Body of pancreas (tissue), 4 donors: ENCODE measurements at regions not wholly inside any gene's neighbourhood (a gene's known extent, or its start where the extent isn't known, plus 50 kb on each side); places are given as distances from the start of the nearest gene placed in this dataset.

Experiments used
- ATAC-seq: fragments of 150-250 bp; one replicate; pipeline ENCODE4 v1.9.1; 2016
- DNase-seq, 4 donors: peaks; one replicate each; pipeline ENCODE4 v3.0.0-alpha.2; 2019
- H3K27ac ChIP-seq, 4 donors: fragments of 200-600 bp; sonication (generic); 1 replicate in 3 of 4; 2 replicates in 1 of 4; pipeline versions ENCODE4 v1.5.1 to v1.6.1; 2016 to 2019; ENCODE audit warnings: mild to moderate bottlenecking in 1 of 4, mixed read lengths in 1 of 4, moderate library complexity in 1 of 4
- H3K27me3 ChIP-seq, 2 donors: fragments of 200-600 bp; sonication (generic); one replicate each; pipeline ENCODE4 v1.6.0; 2016; ENCODE audit warnings: mild to moderate bottlenecking in 1 of 2
- H3K36me3 ChIP-seq, 2 donors: fragments of 200-600 bp; sonication (generic); replicated peaks in 1 of 2; 2 replicates each; pipeline ENCODE4 v1.5.1; 2016; ENCODE audit warnings: low read depth in 2 of 2; ENCODE audit not compliant: insufficient read depth in 1 of 2
- H3K4me1 ChIP-seq: fragments of 200-600 bp; sonication (generic); one replicate; pipeline ENCODE4 v1.6.0; 2016
- H3K4me3 ChIP-seq, 2 donors: fragments of 200-600 bp; sonication (generic); 1 replicate in 1 of 2; 2 replicates in 1 of 2; pipeline ENCODE4 v1.5.1; 2016 to 2019
- H3K9me3 ChIP-seq, 3 donors: fragments of 200-600 bp; sonication (generic); 1 replicate in 2 of 3; 2 replicates in 1 of 3; pipeline ENCODE4 v1.5.1; 2016
- POLR2A ChIP-seq, 3 donors: fragments of 450-650 bp; IDR thresholded peaks; one replicate each; pipeline ENCODE4 v1.6.1; 2016; ENCODE audit warnings: antibody characterized with exemption in 3 of 3, mild to moderate bottlenecking in 2 of 3
- WGBS, 2 donors: methylation state at CpG; one replicate each; pipeline ENCODE4 v1.1.5; 2017; 5-methylcytosine and 5-hydroxymethylcytosine counted together
- intact Hi-C: fragments of 100-400 bp; cut with DNase I; formaldehyde crosslinking; loops from one replicate; pipeline ENCODE4 v1.15.1; 2023
- TF ChIP-seq, protein P1 (sequence below), 7 experiments: fragments of 450-650 bp in 4 of 7; fragments of 200-600 bp in 3 of 7; sonication (generic) in 3 of 7; IDR thresholded peaks; one replicate each; pipeline ENCODE4 v1.5.1; 2016 to 2019; ENCODE audit warnings: antibody characterized with exemption in 7 of 7

DNA sequence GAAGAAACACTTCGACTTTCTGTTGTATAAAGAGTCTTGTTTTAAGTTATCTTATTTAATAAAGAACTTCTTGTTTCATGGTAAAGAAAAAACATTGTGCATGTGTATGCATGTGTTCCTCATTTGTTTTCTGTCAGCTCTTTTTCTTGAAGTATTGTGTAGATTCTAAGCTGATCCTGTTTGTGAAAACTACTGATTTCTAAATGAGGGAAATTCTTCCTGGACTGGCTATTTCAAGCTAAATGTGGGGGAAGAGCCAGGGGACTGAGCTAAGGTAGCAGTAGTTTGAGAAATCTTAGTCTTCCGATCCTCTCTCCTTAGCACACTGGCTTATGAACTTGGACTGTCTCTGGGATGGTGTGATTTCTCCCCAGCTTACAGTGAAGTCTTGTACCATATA lies 56.4 kb upstream of the RBMS1 start:
- 70 to 72% methylated on average over 2 of the region's 2 CpGs for WGBS, 2 donors
- TF ChIP-seq POLR2A (IDR thresholded peaks at IDR 0.05) = no peak
- TF ChIP-seq, protein P1, sequence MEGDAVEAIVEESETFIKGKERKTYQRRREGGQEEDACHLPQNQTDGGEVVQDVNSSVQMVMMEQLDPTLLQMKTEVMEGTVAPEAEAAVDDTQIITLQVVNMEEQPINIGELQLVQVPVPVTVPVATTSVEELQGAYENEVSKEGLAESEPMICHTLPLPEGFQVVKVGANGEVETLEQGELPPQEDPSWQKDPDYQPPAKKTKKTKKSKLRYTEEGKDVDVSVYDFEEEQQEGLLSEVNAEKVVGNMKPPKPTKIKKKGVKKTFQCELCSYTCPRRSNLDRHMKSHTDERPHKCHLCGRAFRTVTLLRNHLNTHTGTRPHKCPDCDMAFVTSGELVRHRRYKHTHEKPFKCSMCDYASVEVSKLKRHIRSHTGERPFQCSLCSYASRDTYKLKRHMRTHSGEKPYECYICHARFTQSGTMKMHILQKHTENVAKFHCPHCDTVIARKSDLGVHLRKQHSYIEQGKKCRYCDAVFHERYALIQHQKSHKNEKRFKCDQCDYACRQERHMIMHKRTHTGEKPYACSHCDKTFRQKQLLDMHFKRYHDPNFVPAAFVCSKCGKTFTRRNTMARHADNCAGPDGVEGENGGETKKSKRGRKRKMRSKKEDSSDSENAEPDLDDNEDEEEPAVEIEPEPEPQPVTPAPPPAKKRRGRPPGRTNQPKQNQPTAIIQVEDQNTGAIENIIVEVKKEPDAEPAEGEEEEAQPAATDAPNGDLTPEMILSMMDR (IDR thresholded peaks at IDR 0.05) = no peak
- DNase-seq = no peak
- no peaks in the 10 kb centered on the region for H3K36me3 ChIP-seq
- intact Hi-C loops = no loop called here
- H3K27me3 ChIP-seq = no peaks in the 10 kb centered on the region
- H3K9me3 ChIP-seq = no peaks in the 10 kb centered on the region
- H3K4me1 ChIP-seq = no peaks in the 10 kb centered on the region
- H3K27ac ChIP-seq = no peak overlapping the region
- H3K4me3 ChIP-seq = no peak overlapping the region
- ATAC-seq = no peak

DNA sequence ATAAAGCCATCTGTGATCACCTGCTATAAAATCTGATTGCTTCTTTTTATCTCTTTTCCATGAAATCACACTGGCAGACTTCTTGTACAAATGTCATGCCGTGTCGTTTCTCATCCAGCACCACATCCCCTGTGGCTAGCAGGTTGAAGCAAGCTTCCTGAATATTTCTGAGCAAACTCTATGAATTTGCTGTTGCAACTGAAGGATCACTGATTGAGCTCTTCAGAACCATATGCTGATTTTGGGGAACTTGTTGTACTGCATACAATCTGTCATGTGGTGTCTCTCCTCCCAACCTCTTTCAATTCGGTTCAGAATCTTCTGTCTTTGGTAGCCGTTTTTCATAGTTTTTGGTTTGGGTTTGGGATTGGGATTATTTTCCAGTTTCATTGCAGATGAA lies 57.7 kb upstream of the RBMS1 start:
- intact Hi-C loops = no loop called here
- H3K9me3 ChIP-seq = no peaks in the 10 kb centered on the region
- H3K27me3 ChIP-seq = no peaks in the 10 kb centered on the region
- H3K27ac ChIP-seq = no peak overlapping the region
- H3K4me1 ChIP-seq = no peaks in the 10 kb centered on the region
- WGBS, 2 donors = 31 to 53% methylated on average over 4 of the region's 4 CpGs
- DNase-seq (no peak), ATAC-seq (no peak)
- TF ChIP-seq, protein P1 (IDR thresholded peaks at IDR 0.05) = no peak
- TF ChIP-seq POLR2A (IDR thresholded peaks at IDR 0.05) = no peak
- H3K4me3 ChIP-seq = no peak overlapping the region
- H3K36me3 ChIP-seq = no peaks in the 10 kb centered on the region

DNA sequence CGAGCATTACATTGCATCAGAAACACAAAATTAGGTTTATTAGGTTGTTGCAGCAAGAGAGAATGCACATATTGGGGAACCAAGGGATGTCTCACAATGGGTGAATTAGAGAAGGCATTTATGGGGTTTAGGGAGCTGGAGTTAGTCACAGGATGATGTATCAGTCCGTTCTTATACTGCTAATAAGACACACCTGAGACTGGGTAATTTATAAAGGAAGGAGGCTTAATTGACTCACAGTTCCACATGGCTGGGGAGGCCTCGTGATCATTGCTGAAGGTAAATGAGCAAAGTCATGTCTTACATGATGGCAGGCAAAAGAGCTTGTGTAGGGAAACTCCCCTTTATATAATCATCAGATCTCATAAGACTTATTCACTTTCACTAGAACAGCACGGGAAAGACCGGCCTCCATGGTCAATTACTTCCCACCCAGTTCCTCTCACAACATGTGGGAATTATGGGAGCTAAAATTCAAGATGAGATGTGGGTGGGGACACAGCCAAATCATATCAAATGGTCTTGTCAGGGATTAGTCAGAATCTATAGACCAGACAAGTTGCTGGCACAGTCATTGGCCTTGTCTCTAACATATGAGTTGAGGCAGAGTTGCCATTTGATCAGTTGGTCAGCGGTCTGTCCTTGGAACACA lies 61.9 kb upstream of the RBMS1 start:
- Histone ChIP-seq H3K4me3 (no peak overlapping the region), H3K4me1 (no peaks in the 10 kb centered on the region), H3K27ac (no peak overlapping the region), H3K36me3 (no peaks in the 10 kb centered on the region), H3K27me3 (no peaks in the 10 kb centered on the region), H3K9me3 (no peaks in the 10 kb centered on the region)
- intact Hi-C loops = no loop called here
- DNase-seq = no peak
- TF ChIP-seq POLR2A (IDR thresholded peaks at IDR 0.05) = no peak
- TF ChIP-seq, protein P1 (IDR thresholded peaks at IDR 0.05) = no peak
- ATAC-seq = no peak
- 81 to 82% methylated on average over 6 of the region's 6 CpGs for WGBS, 2 donors

DNA sequence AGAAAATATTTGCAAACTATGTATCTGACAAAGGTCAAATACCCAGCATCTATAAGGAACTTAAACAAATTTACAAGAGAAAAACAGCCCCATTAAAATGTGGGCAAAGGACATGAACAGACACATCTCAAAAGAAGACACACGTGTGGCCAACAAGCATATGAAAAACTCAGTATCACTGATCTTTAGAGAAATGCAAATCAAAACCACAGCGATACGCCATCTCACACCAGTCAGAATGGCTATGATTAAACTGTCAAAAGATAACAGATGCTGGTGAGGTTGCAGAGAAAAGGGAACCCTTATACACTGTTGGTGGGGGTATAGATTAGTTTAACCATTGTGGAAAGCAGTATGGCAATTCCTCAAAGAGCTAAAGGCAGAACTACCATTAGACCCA lies 64.3 kb upstream of the RBMS1 start:
- ATAC-seq (no peak), DNase-seq (no peak)
- no peaks in the 10 kb centered on the region for H3K27me3 ChIP-seq
- H3K27ac ChIP-seq = no peak overlapping the region
- H3K4me1 ChIP-seq = no peaks in the 10 kb centered on the region
- intact Hi-C loops = no loop called here
- H3K36me3 ChIP-seq = no peaks in the 10 kb centered on the region
- 77 to 84% methylated on average over 3 of the region's 3 CpGs for WGBS, 2 donors
- no peak overlapping the region for H3K4me3 ChIP-seq
- H3K9me3 ChIP-seq = no peaks in the 10 kb centered on the region
- no peak for TF ChIP-seq POLR2A (IDR thresholded peaks at IDR 0.05)
- TF ChIP-seq, protein P1 (IDR thresholded peaks at IDR 0.05) = no peak

DNA sequence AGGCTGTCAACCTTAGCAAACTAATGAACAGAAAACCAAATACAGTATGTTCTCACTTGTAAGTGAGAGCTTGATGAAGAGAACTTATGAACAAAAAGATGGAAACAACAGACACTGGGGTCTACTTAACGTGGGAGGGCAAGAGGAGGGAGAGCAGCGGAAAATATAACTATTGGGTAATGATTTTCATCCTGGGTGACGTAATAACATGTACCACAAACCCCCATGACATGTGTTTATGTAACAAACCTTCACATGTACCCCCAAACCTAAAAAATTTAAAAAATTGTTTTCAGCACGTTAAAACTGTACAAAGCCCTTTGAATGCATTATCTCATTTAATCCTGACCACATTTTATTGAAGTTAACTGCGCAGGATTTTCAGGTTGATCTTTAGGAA lies 64.9 kb upstream of the RBMS1 start:
- no peak for DNase-seq
- H3K4me3 ChIP-seq = no peak overlapping the region
- 69 to 73% methylated on average over 5 of the region's 5 CpGs for WGBS, 2 donors
- no peaks in the 10 kb centered on the region for H3K36me3 ChIP-seq
- ATAC-seq = no peak
- intact Hi-C loops = no loop called here
- H3K27me3 ChIP-seq = no peaks in the 10 kb centered on the region
- H3K4me1 ChIP-seq = no peaks in the 10 kb centered on the region
- H3K27ac ChIP-seq = no peak overlapping the region
- TF ChIP-seq POLR2A (IDR thresholded peaks at IDR 0.05) = no peak
- TF ChIP-seq, protein P1 (IDR thresholded peaks at IDR 0.05) = no peak
- H3K9me3 ChIP-seq = no peaks in the 10 kb centered on the region
